Epithelial cell of esophagus (primary cell): ENCODE measurements at regions not wholly inside any gene's neighbourhood (a gene's known extent, or its start where the extent isn't known, plus 50 kb on each side); places are given as distances from the start of the nearest gene placed in this dataset.

Source experiments
- DNase-seq: peaks from one replicate; pipeline ENCODE4 v3.0.0; 2010; ENCODE audit warnings: low read depth
- H3K4me3 ChIP-seq: 2 replicates; pipeline ENCODE4 v1.5.1; 2011; ENCODE audit warnings: mild to moderate bottlenecking, low read length, control low read depth
- CTCF ChIP-seq: IDR thresholded peaks from 2 replicates; pipeline ENCODE4 v1.5.1; 2011; ENCODE audit warnings: low read depth, mild to moderate bottlenecking, low read length, control low read depth, inconsistent platforms; ENCODE audit not compliant: insufficient read depth; ENCODE audit errors: missing control alignments

DNA sequence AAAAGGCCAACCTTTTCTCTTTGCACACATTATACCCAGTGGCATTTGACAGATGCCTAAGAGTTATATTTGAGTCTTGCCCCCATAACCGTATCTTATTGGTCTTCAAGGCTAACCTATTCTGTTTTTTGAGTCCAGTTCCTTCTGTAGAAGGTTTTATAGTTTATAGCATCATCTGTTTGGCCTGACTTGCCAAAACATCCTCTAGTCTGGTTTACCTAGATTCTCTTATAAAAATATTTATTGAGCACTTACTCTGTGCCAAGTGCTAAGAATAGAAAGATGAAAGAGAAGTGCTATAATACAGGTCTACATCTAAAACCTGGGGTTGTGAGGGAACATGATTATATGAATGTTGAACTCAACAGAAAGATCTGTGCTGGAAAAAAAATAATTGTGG lies 55.9 kb upstream of the PIP4K2A start:
- no peak for DNase-seq
- TF ChIP-seq CTCF, result no peak
- no peak overlapping the region for H3K4me3 ChIP-seq

GRCh38 chr10:22767859-22768258 lies 53.5 kb upstream of the PIP4K2A start:
- no peak for TF ChIP-seq CTCF
- no peak overlapping the region for H3K4me3 ChIP-seq
- DNase-seq, result no peak

GRCh38 chr10:22766693-22767092 lies 52.3 kb upstream of the PIP4K2A start:
- no peak overlapping the region for H3K4me3 ChIP-seq
- no peak for TF ChIP-seq CTCF
- no peak for DNase-seq

DNA sequence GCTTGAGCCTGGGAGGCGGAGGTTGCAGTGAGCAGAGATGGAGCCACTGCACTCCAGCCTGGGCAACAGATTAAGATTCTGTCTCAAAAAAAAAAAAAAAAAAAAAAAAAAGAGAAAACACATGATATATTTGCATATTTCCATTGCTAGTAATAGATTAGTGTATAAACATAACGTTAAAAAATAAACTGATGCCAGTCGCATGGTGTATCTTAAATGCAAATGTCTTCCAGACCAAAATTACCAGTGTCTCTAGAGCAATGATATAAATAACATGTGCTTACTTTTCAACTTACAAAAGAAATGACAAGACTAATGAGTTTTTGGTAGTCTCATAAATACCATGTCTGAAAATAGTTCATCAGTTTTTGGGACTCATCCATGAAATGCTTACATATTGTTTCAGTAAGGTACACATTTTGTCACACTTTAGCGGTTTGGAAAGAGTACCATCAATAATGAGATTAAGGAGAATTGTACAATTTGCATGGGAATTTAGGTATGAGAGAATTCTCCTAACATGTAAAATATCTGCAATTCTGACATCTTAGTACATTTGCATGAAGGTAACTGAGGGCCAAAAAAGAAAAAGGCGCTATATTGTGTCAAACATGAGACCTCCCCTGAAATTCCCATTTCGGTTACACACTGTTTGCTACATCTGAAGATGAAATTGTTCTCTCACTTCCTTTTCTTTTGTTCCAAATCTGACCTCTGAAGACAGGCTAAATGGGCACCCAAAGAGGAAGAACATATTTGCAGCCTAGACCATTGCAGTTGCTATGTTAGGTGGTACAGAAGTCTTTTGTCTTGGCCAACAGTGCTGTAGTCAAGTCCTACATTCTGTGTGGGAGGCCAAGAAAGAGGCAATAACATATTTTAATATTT lies 51.5 kb upstream of the PIP4K2A start:
- H3K4me3 ChIP-seq, result no peak overlapping the region
- no peak for DNase-seq
- TF ChIP-seq CTCF, result no peak

DNA sequence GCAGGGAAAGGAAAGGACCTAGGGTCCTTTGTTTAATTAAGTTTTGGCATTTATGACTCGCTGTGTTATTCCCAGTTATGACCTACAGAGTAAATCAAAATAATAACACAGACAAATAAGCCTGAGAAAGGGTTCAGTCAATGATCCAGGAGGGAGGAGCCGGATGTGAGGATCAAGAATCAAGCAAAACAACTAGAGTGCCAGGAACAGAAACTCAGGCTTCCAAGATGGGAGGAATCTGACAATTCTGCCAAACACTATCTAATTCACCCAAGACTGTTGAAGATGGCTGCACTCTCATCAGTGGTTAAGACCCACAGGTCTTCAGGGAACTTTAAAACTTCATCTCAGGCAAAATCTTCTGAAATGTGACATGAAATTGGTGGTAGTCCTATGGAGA lies 50.3 kb upstream of the PIP4K2A start:
- DNase-seq, result no peak
- TF ChIP-seq CTCF, result no peak
- no peak overlapping the region for H3K4me3 ChIP-seq
